NCI-H510A (cell line): ENCODE measurements at regions not wholly inside any gene's neighbourhood (a gene's known extent, or its start where the extent isn't known, plus 50 kb on each side); places are given as distances from the start of the nearest gene placed in this dataset.

Experiments
- DNase-seq: peaks from one replicate; lab custom pipeline; 2025; lab: John Stamatoyannopoulos, UW

DNA sequence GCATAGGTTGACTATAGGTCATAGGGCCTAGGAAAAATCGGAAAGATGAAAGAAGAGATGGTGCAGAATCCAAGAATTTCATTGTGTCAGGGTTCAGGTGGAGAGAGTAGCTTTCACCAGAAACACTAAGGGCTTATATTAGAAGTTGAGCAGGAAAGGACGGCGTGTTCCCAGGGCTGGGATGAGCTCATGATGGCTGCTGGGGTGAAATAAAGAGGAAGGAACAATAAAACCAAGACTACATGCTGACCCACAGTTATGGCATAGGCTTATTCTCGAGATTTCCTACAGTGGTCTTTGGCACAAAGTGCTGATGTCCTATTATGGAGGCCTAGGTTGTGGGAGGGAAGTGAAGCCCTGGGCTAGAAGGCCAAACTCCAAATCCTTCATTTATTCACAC, 195.8 kb downstream of the PTEN start:
- no peak for DNase-seq

DNA sequence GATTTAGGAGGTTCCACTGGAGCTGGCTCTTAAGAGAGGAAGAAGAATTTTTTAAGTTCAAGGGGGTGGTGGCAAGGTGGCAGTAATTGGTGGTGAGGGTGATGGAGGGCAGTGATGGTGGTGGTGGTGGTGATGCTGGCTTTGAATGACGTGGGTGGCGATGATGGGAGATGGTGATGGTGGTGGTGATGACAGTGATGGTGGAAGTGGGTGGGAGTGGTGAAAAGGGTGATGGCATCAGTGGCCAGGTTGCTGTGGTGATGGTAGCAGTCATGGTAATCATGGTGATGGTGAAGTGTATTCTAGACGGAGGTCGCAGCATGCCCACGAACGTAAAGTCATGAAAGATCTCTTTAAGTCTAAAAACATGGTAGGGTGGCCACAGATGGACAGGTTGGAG, 197.3 kb downstream of the PTEN start:
- DNase-seq: no peak

DNA sequence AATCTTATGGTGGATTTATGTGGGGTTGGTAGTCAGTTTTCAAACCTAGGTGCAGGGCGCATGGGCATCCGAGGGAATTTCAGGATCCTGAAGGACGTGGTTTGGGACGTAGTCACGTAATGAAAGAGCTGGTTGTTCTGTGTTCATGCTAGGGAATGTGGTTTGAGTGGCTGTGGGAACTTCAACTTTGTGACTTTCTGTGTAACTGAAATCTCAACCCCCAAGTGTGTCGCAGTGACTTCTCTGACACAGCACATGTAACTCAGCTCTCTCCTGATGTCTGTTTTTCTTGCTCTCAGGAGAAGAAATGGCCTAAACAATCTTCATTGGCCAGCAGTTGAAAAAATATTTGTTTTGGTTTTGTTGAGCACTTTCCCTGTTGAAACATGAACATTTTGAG, 199.0 kb downstream of the PTEN start:
- DNase-seq: no peak

- no peak for DNase-seq
Observed at GRCh38 chr10:88062798-88063472, 199.5 kb downstream of the PTEN start.

DNA sequence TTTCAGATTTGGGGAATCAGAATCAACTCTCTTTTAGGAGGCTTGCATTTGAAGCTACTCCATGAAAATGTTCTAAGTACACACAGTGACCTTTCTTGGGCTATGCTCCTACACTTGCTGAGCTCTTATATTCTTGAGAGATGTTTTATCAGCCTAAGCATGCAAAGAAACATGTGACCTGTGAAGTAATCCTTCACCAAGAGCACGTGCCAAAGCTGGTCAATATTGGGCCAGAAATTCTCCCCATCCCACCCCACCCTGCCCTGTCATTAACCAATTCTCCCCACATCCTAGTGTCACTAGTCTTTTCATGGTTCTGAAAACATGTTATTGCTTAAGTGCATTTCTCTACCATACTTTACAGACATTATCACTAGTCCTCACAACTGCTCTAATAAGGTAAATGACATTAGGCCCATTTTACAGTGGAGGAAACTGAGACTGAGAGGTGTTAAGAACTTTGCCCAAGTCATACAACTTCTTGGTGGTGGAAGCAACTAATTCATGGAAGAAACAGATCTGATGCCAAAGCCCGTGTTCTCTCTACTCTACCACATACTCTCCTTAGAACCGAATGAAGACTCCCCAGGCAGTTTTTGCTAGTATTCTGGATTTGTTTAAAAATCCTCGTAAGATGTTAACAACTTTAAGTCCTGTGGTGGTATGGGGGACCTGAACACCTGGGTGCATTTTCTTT, 200.6 kb downstream of the PTEN start:
- DNase-seq: no peak

- no peak for DNase-seq
Observed at GRCh38 chr10:88064608-88065382, 201.4 kb downstream of the PTEN start.

DNA sequence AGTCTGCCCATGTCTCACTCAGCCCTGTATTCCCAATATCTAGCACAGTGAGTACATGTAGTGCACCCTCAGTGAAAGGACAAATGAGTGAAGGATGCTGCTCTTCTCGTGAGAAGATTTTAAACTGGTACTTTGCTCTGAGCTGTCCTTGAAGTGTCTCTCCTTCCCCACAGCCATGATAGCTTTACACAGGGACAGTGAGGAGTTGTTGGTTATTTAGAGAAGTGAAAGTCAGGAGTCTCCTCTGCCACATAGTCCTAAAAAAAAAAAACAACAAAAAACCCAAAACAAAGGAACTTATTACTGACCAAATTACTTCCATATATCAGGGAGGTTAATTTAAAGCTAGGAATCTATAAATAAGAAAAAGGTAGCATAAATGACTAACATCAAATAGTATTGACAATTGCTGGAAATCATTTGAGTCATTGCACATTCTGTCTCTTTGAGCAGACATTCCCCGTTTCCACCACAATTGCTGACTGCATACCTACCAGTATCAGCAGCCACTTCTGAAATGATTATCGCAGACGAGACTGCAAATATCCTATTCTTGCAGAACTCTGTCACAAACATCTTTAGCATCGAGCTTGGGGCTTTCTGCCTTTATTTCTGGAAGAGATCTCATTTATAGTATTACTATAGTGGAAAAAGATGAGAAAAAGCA, 202.1 kb downstream of the PTEN start:
- DNase-seq: no peak

DNA sequence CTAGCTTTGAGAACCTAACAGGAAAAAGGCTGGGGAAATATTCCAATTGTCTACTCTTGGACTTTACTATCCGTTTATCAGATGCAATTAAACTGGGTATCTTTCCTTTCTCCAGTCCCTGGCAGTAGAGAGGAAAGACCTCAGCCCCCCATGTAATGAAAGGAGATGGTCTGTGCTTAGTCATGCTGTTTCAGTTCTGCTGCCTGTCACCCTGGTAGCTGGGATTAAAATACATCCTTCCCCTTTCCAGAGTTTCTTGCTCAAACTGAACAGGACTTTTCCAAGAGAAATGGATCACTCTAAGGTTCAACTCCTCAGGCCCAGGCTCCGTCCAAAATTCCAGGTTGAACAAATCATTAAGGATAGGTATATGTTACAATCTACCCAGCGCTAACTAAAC, 202.9 kb downstream of the PTEN start:
- DNase-seq: no peak

- DNase-seq: no peak
Observed at GRCh38 chr10:88066876-88067275, 203.5 kb downstream of the PTEN start.

GRCh38 chr10:88067737-88068136, 204.3 kb downstream of the PTEN start:
- no peak for DNase-seq

DNA sequence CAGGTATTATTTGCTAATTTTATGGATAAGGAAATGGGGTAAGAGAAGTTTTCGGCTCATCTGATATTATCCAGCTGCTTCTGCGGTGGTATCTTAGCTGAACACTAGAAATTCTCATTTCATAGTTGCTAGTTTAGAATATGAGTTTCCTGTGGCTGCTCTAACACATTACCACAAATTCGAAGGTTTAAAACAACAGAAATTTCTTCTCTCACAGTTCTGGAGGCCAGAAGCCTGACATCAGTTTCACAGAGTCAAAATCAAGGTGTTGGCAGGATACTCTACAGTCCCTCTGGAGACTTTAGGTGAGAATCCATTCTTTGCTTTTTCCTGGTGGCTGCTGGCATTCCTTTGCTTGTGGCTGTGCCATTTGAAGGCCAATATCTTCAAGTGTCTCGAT, 205.9 kb downstream of the PTEN start:
- no peak for DNase-seq

DNA sequence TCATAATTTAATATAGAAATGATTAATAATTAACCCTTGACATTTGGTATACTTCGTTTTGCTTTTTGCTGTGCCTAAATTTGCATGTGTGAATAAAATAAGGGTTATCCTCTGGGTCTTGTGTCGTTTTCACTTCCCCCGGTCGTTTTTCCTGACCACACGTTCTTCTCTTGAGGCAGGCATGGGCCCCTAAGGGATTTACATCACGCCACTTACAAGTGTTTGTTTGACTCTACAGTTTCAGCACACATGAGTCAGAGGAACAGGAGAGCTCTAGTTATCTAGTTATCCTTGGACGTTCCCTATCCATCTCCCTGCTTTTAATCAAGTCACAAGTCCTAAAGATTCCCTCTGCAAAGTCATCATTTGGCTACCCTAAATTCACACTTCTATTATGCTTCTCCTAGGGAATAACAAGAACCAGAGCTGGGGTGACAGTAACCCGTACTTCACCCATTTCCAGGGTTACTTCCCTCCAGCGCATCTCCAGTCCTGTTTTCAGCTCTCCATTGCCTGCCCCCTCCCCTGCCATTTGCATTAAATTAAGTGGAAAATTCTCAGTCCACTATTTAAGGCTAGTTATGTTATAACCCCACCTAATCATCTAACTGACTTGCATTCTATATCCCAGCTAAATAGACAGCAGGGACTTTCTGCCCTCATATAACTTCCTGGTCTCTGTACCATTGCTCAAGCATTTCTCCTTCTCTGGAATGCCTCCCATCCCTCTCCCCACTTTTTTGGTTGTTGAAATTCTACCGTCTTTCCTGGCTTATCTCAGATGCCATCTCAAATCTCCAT, 206.9 kb downstream of the PTEN start:
- DNase-seq: no peak

GRCh38 chr10:88071879-88072278, 208.5 kb downstream of the PTEN start:
- no peak for DNase-seq

GRCh38 chr10:88073682-88074081, 210.3 kb downstream of the PTEN start:
- DNase-seq: no peak

DNA sequence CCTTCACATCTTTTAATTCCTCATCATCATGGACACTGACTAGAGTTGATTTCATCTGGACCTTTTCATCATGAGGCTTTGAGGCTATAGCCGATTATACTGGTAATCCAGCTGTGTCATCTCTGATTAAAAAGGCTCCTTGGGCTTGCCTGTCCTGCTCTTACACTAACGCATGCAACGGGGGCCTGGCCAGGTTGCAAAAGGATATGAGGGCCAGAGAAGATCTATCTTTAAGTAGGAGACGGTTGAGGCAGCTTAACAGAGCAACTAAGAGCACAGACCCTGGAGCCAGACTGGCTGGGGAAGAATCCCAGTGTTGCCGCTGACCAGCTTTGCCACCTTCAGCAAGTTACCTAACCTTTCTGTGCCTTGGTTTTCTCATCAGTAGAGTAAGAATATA, 211.5 kb downstream of the PTEN start:
- DNase-seq: no peak

- DNase-seq: no peak
Observed at GRCh38 chr10:88076027-88076880, 212.8 kb downstream of the PTEN start.

GRCh38 chr10:88077977-88078376, 214.6 kb downstream of the PTEN start:
- no peak for DNase-seq

DNA sequence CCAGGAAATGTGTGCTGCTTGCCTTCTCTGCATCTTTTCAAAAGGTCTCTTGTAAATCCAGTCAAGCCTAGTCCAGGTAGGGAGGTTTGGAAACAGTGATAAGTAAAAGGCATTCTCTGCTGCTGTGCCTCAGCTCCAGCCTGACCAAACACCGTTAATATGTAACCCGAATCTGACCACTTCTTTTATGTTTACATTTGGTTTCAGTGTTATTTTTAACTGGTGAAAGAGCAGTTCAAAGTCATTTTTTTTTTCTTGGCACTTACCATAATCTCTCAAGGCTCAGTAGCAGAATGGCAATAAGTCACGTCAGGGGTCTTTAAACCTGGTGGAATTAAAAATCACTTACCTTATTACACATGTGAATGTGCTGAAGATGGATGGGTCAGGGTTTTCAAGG, 216.8 kb downstream of the PTEN start:
- DNase-seq: no peak

DNA sequence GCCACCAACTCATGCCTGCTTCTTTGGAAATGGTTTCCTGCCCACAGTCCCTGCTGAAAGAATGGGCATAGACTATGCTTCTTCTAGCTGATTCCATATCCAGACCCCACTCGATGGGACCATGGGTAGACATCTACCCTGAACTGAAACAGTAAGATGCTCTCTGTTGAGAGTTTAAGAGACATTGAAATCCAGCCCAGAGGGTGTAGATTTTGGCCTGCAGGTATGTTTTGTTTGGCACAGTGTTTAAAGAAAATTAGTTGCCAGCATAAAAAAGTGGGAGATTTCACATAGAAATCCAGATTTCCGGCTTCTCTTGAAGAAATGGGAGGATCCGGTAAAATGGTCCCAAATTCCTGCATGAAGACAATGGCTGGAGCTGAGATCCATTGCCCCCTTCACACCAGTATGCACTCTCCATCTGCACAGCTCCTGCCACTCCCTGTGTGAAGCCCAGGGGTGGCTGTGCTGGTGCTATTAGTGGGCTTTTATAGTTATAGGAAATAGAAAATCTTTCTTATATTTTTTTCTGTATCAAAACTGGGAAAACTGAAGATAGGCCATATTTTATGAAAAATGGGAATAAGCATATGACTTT, 218.1 kb downstream of the PTEN start:
- DNase-seq: no peak

DNA sequence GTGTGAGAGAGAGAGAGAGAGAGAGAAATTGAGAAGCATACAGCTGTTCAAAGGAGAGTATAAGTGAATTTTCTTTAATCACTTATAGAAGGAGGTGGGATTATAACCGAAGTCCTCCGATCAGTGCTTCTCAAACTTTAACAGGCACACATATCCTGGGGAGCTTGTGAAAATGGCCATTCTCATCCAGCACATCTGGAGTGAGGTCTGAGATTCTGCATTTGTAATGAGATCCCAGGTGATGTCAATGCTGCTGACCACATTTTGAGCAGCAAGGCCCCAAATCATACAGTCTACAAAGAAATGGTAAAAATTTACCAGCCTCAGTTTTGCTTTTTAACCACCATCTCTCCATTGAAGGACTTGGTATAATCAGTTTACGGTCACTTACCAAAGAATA, 219.0 kb downstream of the PTEN start:
- no peak for DNase-seq
